DND-41 (cell line): ENCODE measurements at regions not wholly inside any gene's neighbourhood (a gene's known extent, or its start where the extent isn't known, plus 50 kb on each side); places are given as distances from the start of the nearest gene placed in this dataset.

ENCODE experiments used
- EZH2 ChIP-seq: IDR thresholded peaks from 3 replicates; pipeline ENCODE4 v1.6.1; 2012; ENCODE audit warnings: borderline replicate concordance, low read depth, mild to moderate bottlenecking, moderate library complexity, low read length, inconsistent platforms; ENCODE audit not compliant: severe bottlenecking
- TF ChIP-seq, protein P1 (sequence below): IDR thresholded peaks from 2 replicates; pipeline ENCODE4 v1.5.1; 2012; ENCODE audit warnings: borderline replicate concordance, low read length, moderate library complexity, mild to moderate bottlenecking; ENCODE audit not compliant: poor library complexity, severe bottlenecking; ENCODE audit errors: extremely low read depth

DNA sequence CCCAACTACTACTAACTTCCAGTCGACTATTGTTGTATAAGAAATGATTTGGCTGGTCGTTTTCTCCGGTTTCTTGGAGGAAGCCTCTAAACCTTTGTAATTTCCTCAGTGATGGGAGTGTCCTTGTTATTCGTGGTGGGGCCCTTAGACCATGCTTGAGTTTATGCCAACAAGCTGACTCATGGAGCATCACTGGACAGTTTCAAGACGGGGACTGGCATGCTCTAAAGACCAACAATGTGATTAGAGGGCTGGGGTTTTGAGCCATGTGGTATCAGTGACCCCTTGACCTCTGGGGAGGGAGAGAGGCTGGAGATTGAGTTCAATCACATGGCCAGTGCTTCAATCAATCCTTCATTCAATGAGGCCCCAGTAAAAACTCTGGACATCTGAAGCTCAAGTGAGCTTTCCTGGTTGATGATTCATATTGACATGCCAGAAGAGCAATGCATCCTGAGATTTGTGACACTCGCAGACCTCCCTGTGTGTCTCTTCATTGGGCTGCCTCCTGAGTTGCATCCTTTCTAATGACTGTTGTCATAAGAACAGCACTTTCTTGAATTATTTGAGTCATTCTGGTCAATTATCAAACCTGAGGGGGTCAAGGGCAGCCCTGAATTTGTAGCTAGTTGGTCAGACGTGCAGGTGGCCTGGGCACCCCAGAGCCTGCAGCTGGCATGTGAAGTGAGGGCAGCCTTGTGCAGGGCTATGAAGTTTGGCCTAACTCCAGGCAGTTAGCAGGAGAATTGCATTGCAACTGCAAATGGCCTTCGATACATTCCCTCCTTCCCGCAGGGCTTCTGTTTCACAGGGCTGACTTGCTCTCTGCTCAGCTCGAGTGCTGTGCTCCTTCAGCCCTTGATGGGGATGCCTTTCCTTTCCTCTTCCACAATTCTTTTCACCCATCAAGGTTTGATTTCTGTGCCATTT is 246.5 kb downstream of the FGF9 start:
- TF ChIP-seq, protein P1, sequence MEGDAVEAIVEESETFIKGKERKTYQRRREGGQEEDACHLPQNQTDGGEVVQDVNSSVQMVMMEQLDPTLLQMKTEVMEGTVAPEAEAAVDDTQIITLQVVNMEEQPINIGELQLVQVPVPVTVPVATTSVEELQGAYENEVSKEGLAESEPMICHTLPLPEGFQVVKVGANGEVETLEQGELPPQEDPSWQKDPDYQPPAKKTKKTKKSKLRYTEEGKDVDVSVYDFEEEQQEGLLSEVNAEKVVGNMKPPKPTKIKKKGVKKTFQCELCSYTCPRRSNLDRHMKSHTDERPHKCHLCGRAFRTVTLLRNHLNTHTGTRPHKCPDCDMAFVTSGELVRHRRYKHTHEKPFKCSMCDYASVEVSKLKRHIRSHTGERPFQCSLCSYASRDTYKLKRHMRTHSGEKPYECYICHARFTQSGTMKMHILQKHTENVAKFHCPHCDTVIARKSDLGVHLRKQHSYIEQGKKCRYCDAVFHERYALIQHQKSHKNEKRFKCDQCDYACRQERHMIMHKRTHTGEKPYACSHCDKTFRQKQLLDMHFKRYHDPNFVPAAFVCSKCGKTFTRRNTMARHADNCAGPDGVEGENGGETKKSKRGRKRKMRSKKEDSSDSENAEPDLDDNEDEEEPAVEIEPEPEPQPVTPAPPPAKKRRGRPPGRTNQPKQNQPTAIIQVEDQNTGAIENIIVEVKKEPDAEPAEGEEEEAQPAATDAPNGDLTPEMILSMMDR = no peak
- TF ChIP-seq EZH2 = no peak
